HEK293 (cell line): ENCODE measurements at regions not wholly inside any gene's neighbourhood (a gene's known extent, or its start where the extent isn't known, plus 50 kb on each side); places are given as distances from the start of the nearest gene placed in this dataset.

Experiments
- CTCF ChIA-PET: fragments of 350-600 bp; formaldehyde crosslinking; extraction: SDS; loops from one replicate; lab custom pipeline; 2021; ENCODE audit warnings: antibody characterized with exemption; lab: Yijun Ruan, JAX
- POLR2A ChIA-PET: fragments of 300-600 bp; formaldehyde crosslinking; extraction: SDS; loops from one replicate; lab custom pipeline; 2020; ENCODE audit warnings: antibody characterized with exemption, inconsistent platforms; lab: Yijun Ruan, JAX
- H3K27ac ChIP-seq: fragments of 200-500 bp; sonication (Bioruptor generic); 2 replicates; pipeline ENCODE4 v1.5.1; 2014; ENCODE audit warnings: low read depth, low read length, control low read depth, inconsistent platforms; ENCODE audit errors: extremely low read depth
- H3K36me3 ChIP-seq, 2 experiments: fragments of 200-500 bp in 1 of 2; sonication (Bioruptor generic) in 1 of 2; 1 replicate in 1 of 2; 2 replicates in 1 of 2; pipeline ENCODE4 v1.5.1; 2014 to 2017; ENCODE audit warnings: inconsistent platforms in 2 of 2, low read length in 2 of 2; ENCODE audit not compliant: control insufficient read depth in 2 of 2, insufficient read depth in 1 of 2
- H3K4me1 ChIP-seq: fragments of 200-500 bp; sonication (Bioruptor generic); 2 replicates; pipeline ENCODE4 v1.5.1; 2014; ENCODE audit warnings: mild to moderate bottlenecking, low read length, inconsistent platforms; ENCODE audit not compliant: control insufficient read depth, insufficient read depth
- H3K4me3 ChIP-seq: 2 replicates; pipeline ENCODE4 v1.5.1; 2011; ENCODE audit warnings: low read depth, mild to moderate bottlenecking, control low read depth, low read length, moderate library complexity
- H3K9me3 ChIP-seq: fragments of 200-500 bp; sonication (Bioruptor generic); 2 replicates; pipeline ENCODE4 v1.5.1; 2014; ENCODE audit warnings: low read depth, low read length, inconsistent platforms; ENCODE audit not compliant: control insufficient read depth, insufficient read depth
- HIC1 ChIP-seq: fragments of 450-650 bp; formaldehyde crosslinking; IDR thresholded peaks from 2 replicates; pipeline ENCODE4 v1.5.1; 2016; ENCODE audit warnings: missing biosample characterization, missing genetic modification characterization
- HOXC10 ChIP-seq: sonication (generic); formaldehyde crosslinking; IDR thresholded peaks from 2 replicates; pipeline ENCODE4 v1.8.1; 2023; ENCODE audit warnings: mild to moderate bottlenecking, missing genetic modification reagents
- KLF8 ChIP-seq: fragments of 450-650 bp; formaldehyde crosslinking; IDR thresholded peaks from 2 replicates; pipeline ENCODE4 v1.5.1; 2016; ENCODE audit warnings: missing biosample characterization, missing genetic modification characterization
- KLF9 ChIP-seq: fragments of 450-650 bp; formaldehyde crosslinking; IDR thresholded peaks from 2 replicates; pipeline ENCODE4 v1.5.1; 2016; ENCODE audit warnings: missing biosample characterization, missing genetic modification characterization, low read depth
- OSR2 ChIP-seq: fragments of 450-650 bp; formaldehyde crosslinking; IDR thresholded peaks from 2 replicates; pipeline ENCODE4 v1.5.1; 2016; ENCODE audit warnings: missing biosample characterization, missing genetic modification characterization
- PRDM1 ChIP-seq: fragments of 450-650 bp; formaldehyde crosslinking; IDR thresholded peaks from 2 replicates; pipeline ENCODE4; 2016; ENCODE audit warnings: missing biosample characterization, missing genetic modification characterization
- TCF7L2 ChIP-seq: IDR thresholded peaks from 2 replicates; pipeline ENCODE4 v1.6.1; 2011; ENCODE audit warnings: low read depth, mild to moderate bottlenecking, inconsistent platforms, low read length, moderate library complexity, borderline replicate concordance
- TRIM28 ChIP-seq: IDR thresholded peaks from 2 replicates; pipeline ENCODE4 v1.6.1; 2011; ENCODE audit warnings: low read length, control low read depth, borderline replicate concordance
- WT1 ChIP-seq: fragments of 450-650 bp; formaldehyde crosslinking; IDR thresholded peaks from 2 replicates; pipeline ENCODE4 v1.5.1; 2016; ENCODE audit warnings: missing biosample characterization, missing genetic modification characterization
- ZNF10 ChIP-seq: fragments of 450-650 bp; formaldehyde crosslinking; IDR thresholded peaks from 2 replicates; pipeline ENCODE4 v1.5.1; 2017; ENCODE audit warnings: missing biosample characterization, missing genetic modification characterization
- ZNF112 ChIP-seq: fragments of 450-650 bp; formaldehyde crosslinking; IDR thresholded peaks from 2 replicates; pipeline ENCODE4 v1.5.0; 2017; ENCODE audit warnings: missing biosample characterization, missing genetic modification characterization
- ZNF114 ChIP-seq: fragments of 450-650 bp; formaldehyde crosslinking; IDR thresholded peaks from 2 replicates; pipeline ENCODE4 v1.5.0; 2017; ENCODE audit warnings: missing biosample characterization, missing genetic modification characterization
- ZNF146 ChIP-seq: fragments of 450-650 bp; formaldehyde crosslinking; IDR thresholded peaks from 2 replicates; pipeline ENCODE4 v1.5.1; 2016; ENCODE audit warnings: missing biosample characterization, missing genetic modification characterization
- ZNF23 ChIP-seq: fragments of 450-650 bp; formaldehyde crosslinking; IDR thresholded peaks from 2 replicates; pipeline ENCODE4 v1.5.1; 2016; ENCODE audit warnings: missing biosample characterization, missing genetic modification characterization, borderline replicate concordance
- ZNF292 ChIP-seq: fragments of 450-650 bp; formaldehyde crosslinking; IDR thresholded peaks from 2 replicates; pipeline ENCODE4 v1.5.1; 2016; ENCODE audit warnings: low read depth, missing biosample characterization, missing genetic modification characterization, borderline replicate concordance
- ZNF366 ChIP-seq: fragments of 450-650 bp; formaldehyde crosslinking; conservative IDR thresholded peaks from 2 replicates; pipeline ENCODE4 v1.5.1; 2016; ENCODE audit warnings: missing biosample characterization, missing genetic modification characterization
- ZNF416 ChIP-seq: fragments of 450-650 bp; formaldehyde crosslinking; IDR thresholded peaks from 2 replicates; pipeline ENCODE4 v1.5.1; 2016; ENCODE audit warnings: missing biosample characterization, missing genetic modification characterization
- ZNF426 ChIP-seq: fragments of 450-650 bp; formaldehyde crosslinking; IDR thresholded peaks from 2 replicates; pipeline ENCODE4 v1.5.1; 2017; ENCODE audit warnings: missing biosample characterization, missing genetic modification characterization, mild to moderate bottlenecking, inconsistent platforms, moderate library complexity
- ZNF501 ChIP-seq: fragments of 450-650 bp; formaldehyde crosslinking; IDR thresholded peaks from 2 replicates; pipeline ENCODE4 v1.5.1; 2016; ENCODE audit warnings: missing biosample characterization, missing genetic modification characterization
- ZNF530 ChIP-seq: fragments of 450-650 bp; formaldehyde crosslinking; IDR thresholded peaks from 2 replicates; pipeline ENCODE4 v1.5.1; 2016; ENCODE audit warnings: low read depth, missing biosample characterization, missing genetic modification characterization
- ZNF558 ChIP-seq: fragments of 450-650 bp; formaldehyde crosslinking; IDR thresholded peaks from 2 replicates; pipeline ENCODE4 v1.5.1; 2016; ENCODE audit warnings: missing biosample characterization, missing genetic modification characterization
- ZNF561 ChIP-seq: fragments of 450-650 bp; IDR thresholded peaks from 2 replicates; pipeline ENCODE4 v1.5.1; 2018; ENCODE audit warnings: missing biosample characterization, missing genetic modification characterization, borderline replicate concordance
- ZNF623 ChIP-seq: fragments of 450-650 bp; formaldehyde crosslinking; IDR thresholded peaks from 2 replicates; pipeline ENCODE4 v1.5.1; 2016; ENCODE audit warnings: missing biosample characterization, missing genetic modification characterization
- ZNF624 ChIP-seq: fragments of 450-650 bp; formaldehyde crosslinking; IDR thresholded peaks from 2 replicates; pipeline ENCODE4 v1.5.1; 2017; ENCODE audit warnings: missing biosample characterization, missing genetic modification characterization
- ZNF791 ChIP-seq: fragments of 450-650 bp; formaldehyde crosslinking; IDR thresholded peaks from 2 replicates; pipeline ENCODE4 v1.5.1; 2016; ENCODE audit warnings: missing biosample characterization, missing genetic modification characterization
- ZSCAN30 ChIP-seq: fragments of 450-650 bp; IDR thresholded peaks from 2 replicates; pipeline ENCODE4 v1.5.1; 2018; ENCODE audit warnings: missing biosample characterization, mild to moderate bottlenecking, missing genetic modification characterization, moderate library complexity

GRCh38 chr9:79362100-79363081, 209.4 kb upstream of the TLE4 start:
- H3K27ac ChIP-seq, result no peak overlapping the region
- H3K36me3 ChIP-seq, result no peaks in the 10 kb centered on the region
- H3K4me3 ChIP-seq, result no peak overlapping the region
- POLR2A ChIA-PET, result no interaction called here
- H3K4me1 ChIP-seq, result no peaks in the 10 kb centered on the region
- CTCF ChIA-PET, result interaction anchor here (0.6 kb wide), 1 partner anchor 138 kb away, joined by 3 read pairs; no protein-coding TSS in a partner anchor
- no peaks in the 10 kb centered on the region for H3K9me3 ChIP-seq
- TF ChIP-seq ZNF624 (tag by site-specific recombination), result no peak
- peak; percentile 96 for TF ChIP-seq TRIM28
- TF ChIP-seq KLF9 (tag by site-specific recombination), result no peak
- TF ChIP-seq ZNF366 (tag by site-specific recombination), result 0 out of 2 replicates have a peak, but pooled peaks have one; percentile 2
- TF ChIP-seq TCF7L2, result peak; percentile 50; the same call in 1 of the 2 replicates

GRCh38 chr9:79369676-79370075, 202.1 kb upstream of the TLE4 start:
- ChIA-PET CTCF (no interaction called here), POLR2A (no interaction called here)
- Histone ChIP-seq H3K36me3 (no peaks in the 10 kb centered on the region), H3K27ac (no peak overlapping the region), H3K9me3 (no peaks in the 10 kb centered on the region), H3K4me1 (no peaks in the 10 kb centered on the region), H3K4me3 (no peak overlapping the region)
- no peak for TF ChIP-seq ZNF561 (tag by site-specific recombination)
- no peak for TF ChIP-seq PRDM1
- no peak for TF ChIP-seq ZNF530 (tag by site-specific recombination)
- no peak for TF ChIP-seq TRIM28
- TF ChIP-seq ZNF23 (tag by site-specific recombination), result no peak
- TF ChIP-seq ZNF292 (tag by site-specific recombination), result no peak

GRCh38 chr9:79371301-79371700, 200.5 kb upstream of the TLE4 start:
- Histone ChIP-seq H3K4me1 (no peaks in the 10 kb centered on the region), H3K27ac (no peak overlapping the region), H3K9me3 (no peaks in the 10 kb centered on the region), H3K4me3 (no peak overlapping the region), H3K36me3 (no peaks in the 10 kb centered on the region)
- POLR2A ChIA-PET, result no interaction called here
- CTCF ChIA-PET, result interaction anchor here (0.7 kb wide), 1 partner anchor 1502 kb away, joined by 6 read pairs; no protein-coding TSS in a partner anchor
- TF ChIP-seq ZSCAN30 (tag by site-specific recombination), result no peak
- TF ChIP-seq KLF9 (tag by site-specific recombination), result no peak
- TF ChIP-seq WT1 (tag by site-specific recombination), result no peak
- TF ChIP-seq ZNF112, result no peak
- no peak for TF ChIP-seq ZNF501 (tag by site-specific recombination)
- TF ChIP-seq ZNF558 (tag by site-specific recombination), result no peak
- no peak for TF ChIP-seq OSR2 (tag by site-specific recombination)
- TF ChIP-seq HOXC10 (CRISPR knock-in tag), result no peak
- no peak for TF ChIP-seq ZNF791 (tag by site-specific recombination)
- no peak for TF ChIP-seq ZNF426 (tag by site-specific recombination)
- TF ChIP-seq ZNF623 (tag by site-specific recombination), result no peak
- TF ChIP-seq ZNF146 (tag by site-specific recombination), result no peak
- TF ChIP-seq KLF8 (tag by site-specific recombination), result no peak
- no peak for TF ChIP-seq HIC1 (tag by site-specific recombination)
- TF ChIP-seq ZNF10 (tag by site-specific recombination), result no peak
- TF ChIP-seq ZNF416 (tag by site-specific recombination), result no peak
- TF ChIP-seq ZNF114, result no peak
